CD4-positive, alpha-beta T cell treated with Interleukin-10 for 1 hour (primary cell): ENCODE measurements at regions not wholly inside any gene's neighbourhood (a gene's known extent, or its start where the extent isn't known, plus 50 kb on each side); places are given as distances from the start of the nearest gene placed in this dataset.

ENCODE experiments used
- DNase-seq: peaks from one replicate; pipeline ENCODE4 v3.0.0-alpha.2; 2020

GRCh38 chr11:35077709-35078469, 61.1 kb upstream of the CD44 start:
- peak; percentile 79 for DNase-seq

- no peak for DNase-seq
These were observed 60.6 kb upstream of the CD44 start for GRCh38 chr11:35078470-35078735.

GRCh38 chr11:35079611-35080010, 59.4 kb upstream of the CD44 start:
- no peak for DNase-seq

GRCh38 chr11:35082321-35083180, 56.4 kb upstream of the CD44 start:
- DNase-seq: peak; percentile 94

- DNase-seq: no peak
These were observed 55.9 kb upstream of the CD44 start for GRCh38 chr11:35083181-35083430.

GRCh38 chr11:35083431-35084238, 55.3 kb upstream of the CD44 start:
- DNase-seq: peak; percentile 86

- DNase-seq: no peak
These were observed 54.0 kb upstream of the CD44 start for GRCh38 chr11:35084817-35085440.

GRCh38 chr11:35085531-35086165, 53.3 kb upstream of the CD44 start:
- DNase-seq: no peak

- DNase-seq: no peak
These were observed 51.3 kb upstream of the CD44 start for GRCh38 chr11:35087648-35088047.

GRCh38 chr11:35088226-35088625, 50.7 kb upstream of the CD44 start:
- DNase-seq: no peak

GRCh38 chr11:35088676-35089075, 50.3 kb upstream of the CD44 start:
- DNase-seq: no peak
